HepG2 (cell line): ENCODE measurements at regions not wholly inside any gene's neighbourhood (a gene's known extent, or its start where the extent isn't known, plus 50 kb on each side); places are given as distances from the start of the nearest gene placed in this dataset.

Experiments
- EZH2 ChIP-seq: conservative IDR thresholded peaks from 2 replicates; pipeline ENCODE4 v1.6.1; 2012; ENCODE audit warnings: mild to moderate bottlenecking, low read depth, low read length, moderate library complexity
- KDM1A ChIP-seq: IDR thresholded peaks from 2 replicates; pipeline ENCODE4 v1.6.1; 2016; ENCODE audit warnings: missing compliant biosample characterization
- POLR2A ChIP-seq, 2 experiments: IDR thresholded peaks; 2 replicates each; pipeline ENCODE4 v1.6.1; 2011; ENCODE audit warnings: low read depth in 2 of 2, low read length in 2 of 2, mild to moderate bottlenecking in 1 of 2, moderate library complexity in 1 of 2; ENCODE audit not compliant: insufficient read depth in 1 of 2
- SAFB2 ChIP-seq: sonication (generic); formaldehyde crosslinking; IDR thresholded peaks from 2 replicates; pipeline ENCODE4 v1.5.1; 2020; ENCODE audit warnings: missing genetic modification reagents, low read depth, mild to moderate bottlenecking, borderline replicate concordance
- SKIL ChIP-seq: sonication (generic); formaldehyde crosslinking; IDR thresholded peaks from 2 replicates; pipeline ENCODE4 v1.8.0; 2022; ENCODE audit warnings: missing genetic modification reagents, mild to moderate bottlenecking, moderate library complexity, borderline replicate concordance
- TEAD2 ChIP-seq: sonication (generic); formaldehyde crosslinking; IDR thresholded peaks from 2 replicates; pipeline ENCODE4 v1.9.0; 2021; ENCODE audit warnings: missing genetic modification reagents
- ZBTB26 ChIP-seq: IDR thresholded peaks from 2 replicates; pipeline ENCODE4 v1.6.1; 2016; ENCODE audit warnings: missing compliant biosample characterization, missing genetic modification reagents, borderline replicate concordance
- ZNF3 ChIP-seq: IDR thresholded peaks from 2 replicates; pipeline ENCODE4 v1.7.0; 2017; ENCODE audit warnings: inconsistent platforms
- ZNF446 ChIP-seq: sonication (generic); formaldehyde crosslinking; IDR thresholded peaks from 2 replicates; pipeline ENCODE4 v1.5.0; 2020; ENCODE audit warnings: mild to moderate bottlenecking, missing genetic modification reagents
- ZNF574 ChIP-seq: sonication (generic); formaldehyde crosslinking; IDR thresholded peaks from 2 replicates; pipeline ENCODE4 v1.4.0; 2020; ENCODE audit warnings: missing genetic modification reagents
- ZNF709 ChIP-seq: sonication (generic); formaldehyde crosslinking; IDR thresholded peaks from 2 replicates; pipeline ENCODE4 v1.5.0; 2020; ENCODE audit warnings: mild to moderate bottlenecking, missing genetic modification reagents

GRCh38 chr3:76222201-76222600 is 436.9 kb upstream of the ZNF717 start:
- no peak for TF ChIP-seq SAFB2 (CRISPR knock-in tag)
- TF ChIP-seq EZH2: no peak
- no peak for TF ChIP-seq SKIL (CRISPR knock-in tag)
- TF ChIP-seq TEAD2: no peak
- no peak for TF ChIP-seq ZNF574 (CRISPR knock-in tag)
- TF ChIP-seq KDM1A (CRISPR knock-in tag): no peak
- TF ChIP-seq ZBTB26 (CRISPR knock-in tag): no peak
- TF ChIP-seq ZNF709: no peak
- TF ChIP-seq ZNF446 (CRISPR knock-in tag): no peak
- no peak for TF ChIP-seq POLR2A (IDR thresholded peaks at IDR 0.05; ENCODE audit: insufficient read depth in 1 of 2, low read depth in 2 of 2, low read length in 2 of 2)
- no peak for TF ChIP-seq ZNF3 (CRISPR knock-in tag)
